ENCODE measurements at regions not wholly inside any gene's neighbourhood (a gene's known extent, or its start where the extent isn't known, plus 50 kb on each side); places are given as distances from the start of the nearest gene placed in this dataset.
"Not testable (repeated sequence)": the region's sequence is repeated elsewhere in the genome, so short reads cannot be mapped to it uniquely, and the experiment has no call there.

GRCh38 chr4:94131212-94131611 is 76.5 kb upstream of the SMARCAD1 start:
- no peaks in the 10 kb centered on the region for H3K4me1 ChIP-seq
- H3K4me2 ChIP-seq (ENCODE audit: low read length) = no peak overlapping the region
- H3K79me2 ChIP-seq = no peaks in the 10 kb centered on the region
- H3K9me3 ChIP-seq (ENCODE audit: control insufficient read depth, low read length) = no peaks in the 10 kb centered on the region
- H3K27me3 ChIP-seq (ENCODE audit: control insufficient read depth, insufficient read depth, low read length) = no peaks in the 10 kb centered on the region
- no peak overlapping the region for H3K27ac ChIP-seq
- H3K9ac ChIP-seq = no peak overlapping the region
- H3K4me3 ChIP-seq (ENCODE audit: low read depth, low read length) = no peak overlapping the region
- no peaks in the 10 kb centered on the region for H3K36me3 ChIP-seq (ENCODE audit: control insufficient read depth, insufficient read depth, low read length)
- TF ChIP-seq, protein P1, sequence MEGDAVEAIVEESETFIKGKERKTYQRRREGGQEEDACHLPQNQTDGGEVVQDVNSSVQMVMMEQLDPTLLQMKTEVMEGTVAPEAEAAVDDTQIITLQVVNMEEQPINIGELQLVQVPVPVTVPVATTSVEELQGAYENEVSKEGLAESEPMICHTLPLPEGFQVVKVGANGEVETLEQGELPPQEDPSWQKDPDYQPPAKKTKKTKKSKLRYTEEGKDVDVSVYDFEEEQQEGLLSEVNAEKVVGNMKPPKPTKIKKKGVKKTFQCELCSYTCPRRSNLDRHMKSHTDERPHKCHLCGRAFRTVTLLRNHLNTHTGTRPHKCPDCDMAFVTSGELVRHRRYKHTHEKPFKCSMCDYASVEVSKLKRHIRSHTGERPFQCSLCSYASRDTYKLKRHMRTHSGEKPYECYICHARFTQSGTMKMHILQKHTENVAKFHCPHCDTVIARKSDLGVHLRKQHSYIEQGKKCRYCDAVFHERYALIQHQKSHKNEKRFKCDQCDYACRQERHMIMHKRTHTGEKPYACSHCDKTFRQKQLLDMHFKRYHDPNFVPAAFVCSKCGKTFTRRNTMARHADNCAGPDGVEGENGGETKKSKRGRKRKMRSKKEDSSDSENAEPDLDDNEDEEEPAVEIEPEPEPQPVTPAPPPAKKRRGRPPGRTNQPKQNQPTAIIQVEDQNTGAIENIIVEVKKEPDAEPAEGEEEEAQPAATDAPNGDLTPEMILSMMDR (IDR thresholded peaks at IDR 0.05) = no peak
- no peak overlapping the region for H2AFZ ChIP-seq

DNA sequence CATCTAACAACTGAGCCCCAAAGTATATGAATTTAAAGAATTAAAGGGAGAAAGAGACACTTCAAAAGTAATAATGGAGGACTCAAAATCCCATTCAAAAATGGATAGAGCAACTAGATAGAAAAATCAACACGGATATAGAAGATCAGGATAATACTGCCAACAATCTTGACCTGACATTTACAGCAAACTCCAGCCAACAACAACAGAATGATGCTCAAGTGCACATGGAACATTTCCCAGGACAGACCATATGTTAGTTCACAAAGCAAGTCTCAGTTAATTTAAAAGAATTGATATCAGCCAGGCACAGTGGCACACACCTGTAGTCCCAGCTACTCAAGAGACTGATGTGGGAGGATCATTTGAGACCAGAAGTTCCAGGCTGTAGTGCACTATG is 72.0 kb upstream of the SMARCAD1 start:
- Histone ChIP-seq H3K4me1 (no peaks in the 10 kb centered on the region), H3K27ac (no peak overlapping the region), H3K4me2 (ENCODE audit: low read length) (no peak overlapping the region), H3K79me2 (no peaks in the 10 kb centered on the region), H3K9ac (no peak overlapping the region), H3K36me3 (ENCODE audit: control insufficient read depth, insufficient read depth, low read length) (no peaks in the 10 kb centered on the region), H3K27me3 (ENCODE audit: control insufficient read depth, insufficient read depth, low read length) (no peaks in the 10 kb centered on the region), H3K9me3 (ENCODE audit: control insufficient read depth, low read length) (no peaks in the 10 kb centered on the region), H2AFZ (no peak overlapping the region), H3K4me3 (ENCODE audit: low read depth, low read length) (no peak overlapping the region)
- TF ChIP-seq, protein P1 (IDR thresholded peaks at IDR 0.05) = no peak

DNA sequence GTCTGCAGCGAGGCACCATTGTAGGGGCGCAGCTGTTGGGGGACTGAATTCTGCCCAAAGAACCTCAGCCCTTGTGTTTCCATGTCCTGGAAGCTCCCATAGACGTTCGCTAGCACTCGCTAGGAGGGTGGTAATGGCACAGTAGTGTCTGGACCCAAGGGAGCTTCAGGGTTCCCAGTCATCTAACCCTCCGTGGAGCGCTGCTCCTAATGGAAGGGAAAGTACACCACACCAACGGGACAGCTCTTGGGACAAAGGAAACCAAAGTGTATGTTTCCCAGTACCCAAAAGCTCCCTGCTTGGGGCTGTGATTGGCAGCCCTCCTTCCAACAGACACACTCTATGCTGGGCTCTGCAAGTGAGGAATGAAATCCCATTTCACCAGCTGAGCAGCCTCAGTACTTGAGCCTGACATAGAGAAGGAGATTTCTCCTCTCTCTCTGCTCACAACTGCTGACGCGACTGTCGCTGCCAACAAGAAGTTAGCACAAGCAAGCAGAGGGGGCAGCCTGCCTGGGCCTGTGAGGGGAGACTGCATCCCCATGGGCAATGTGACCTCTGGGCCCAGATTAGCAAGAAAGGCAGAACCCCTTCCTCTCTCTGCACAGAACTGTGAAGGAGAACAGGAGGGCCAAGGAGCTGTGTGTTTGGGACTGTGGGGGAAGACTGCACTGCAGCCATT is 67.6 kb upstream of the SMARCAD1 start:
- Histone ChIP-seq H3K79me2 (no peaks in the 10 kb centered on the region), H3K4me1 (no peaks in the 10 kb centered on the region), H3K27me3 (ENCODE audit: control insufficient read depth, insufficient read depth, low read length) (no peaks in the 10 kb centered on the region), H3K4me3 (ENCODE audit: low read depth, low read length) (no peak overlapping the region), H2AFZ (no peak overlapping the region), H3K27ac (no peak overlapping the region), H3K4me2 (ENCODE audit: low read length) (no peak overlapping the region), H3K9ac (no peak overlapping the region), H3K36me3 (ENCODE audit: control insufficient read depth, insufficient read depth, low read length) (no peaks in the 10 kb centered on the region), H3K9me3 (ENCODE audit: control insufficient read depth, low read length) (no peaks in the 10 kb centered on the region)
- TF ChIP-seq, protein P1 (IDR thresholded peaks at IDR 0.05) = no peak

GRCh38 chr4:94141001-94141400 is 66.7 kb upstream of the SMARCAD1 start:
- Histone ChIP-seq H3K27ac (no peak overlapping the region), H3K36me3 (ENCODE audit: control insufficient read depth, insufficient read depth, low read length) (no peaks in the 10 kb centered on the region), H3K4me3 (ENCODE audit: low read depth, low read length) (no peak overlapping the region), H3K4me2 (ENCODE audit: low read length) (no peak overlapping the region), H3K9me3 (ENCODE audit: control insufficient read depth, low read length) (no peaks in the 10 kb centered on the region), H3K9ac (no peak overlapping the region), H3K79me2 (no peaks in the 10 kb centered on the region), H2AFZ (no peak overlapping the region), H3K27me3 (ENCODE audit: control insufficient read depth, insufficient read depth, low read length) (no peaks in the 10 kb centered on the region), H3K4me1 (no peaks in the 10 kb centered on the region)
- TF ChIP-seq, protein P1 (IDR thresholded peaks at IDR 0.05) = no peak

- H3K9me3 ChIP-seq (ENCODE audit: control insufficient read depth, low read length); H3K4me3 ChIP-seq (ENCODE audit: low read depth, low read length); H3K27me3 ChIP-seq (ENCODE audit: control insufficient read depth, insufficient read depth, low read length); H3K27ac ChIP-seq; H3K9ac ChIP-seq; H3K4me2 ChIP-seq (ENCODE audit: low read length); H3K79me2 ChIP-seq; H2AFZ ChIP-seq; H3K36me3 ChIP-seq (ENCODE audit: control insufficient read depth, insufficient read depth, low read length); H3K4me1 ChIP-seq: not testable (repeated sequence)
These were observed 59.6 kb upstream of the SMARCAD1 start for GRCh38 chr4:94148052-94148451.

All from parathyroid adenoma (tissue), 2 donors.